ENCODE measurements at regions not wholly inside any gene's neighbourhood (a gene's known extent, or its start where the extent isn't known, plus 50 kb on each side); places are given as distances from the start of the nearest gene placed in this dataset.

- no peaks in the 10 kb centered on the region for H3K4me1 ChIP-seq
- H3K27me3 ChIP-seq (ENCODE audit: low read depth), result no peaks in the 10 kb centered on the region
- H3K4me3 ChIP-seq, result no peak overlapping the region
- no peaks in the 10 kb centered on the region for H3K36me3 ChIP-seq
- intact Hi-C loops (cut with DNase I), result no loop called here
- DNase-seq, result no peak
- H3K9me3 ChIP-seq, result no peaks in the 10 kb centered on the region
- H3K27ac ChIP-seq, result no peak overlapping the region
- no peak for ATAC-seq
- TF ChIP-seq CTCF (IDR thresholded peaks at IDR 0.05), result no peak
Observed at GRCh38 chr13:66189986-66190385, 1040.2 kb downstream of the PCDH9 start.

- intact Hi-C loops (cut with DNase I), result no loop called here
Observed at GRCh38 chr13:66180836-66181235, 1049.3 kb downstream of the PCDH9 start.

GRCh38 chr13:66171920-66172319, 1058.2 kb downstream of the PCDH9 start:
- ATAC-seq (no peak), DNase-seq (no peak)
- intact Hi-C loops (cut with DNase I), result no loop called here
- no peak overlapping the region for H3K27ac ChIP-seq
- no peak overlapping the region for H3K4me3 ChIP-seq
- H3K9me3 ChIP-seq, result no peaks in the 10 kb centered on the region
- no peaks in the 10 kb centered on the region for H3K27me3 ChIP-seq (ENCODE audit: low read depth)
- TF ChIP-seq CTCF (IDR thresholded peaks at IDR 0.05), result no peak
- no peaks in the 10 kb centered on the region for H3K4me1 ChIP-seq
- H3K36me3 ChIP-seq, result no peaks in the 10 kb centered on the region

More at GRCh38 chr13:66180836-66181235, 1049.3 kb downstream of the PCDH9 start:
- DNase-seq, result no peak
- Histone ChIP-seq H3K27ac (no peak overlapping the region), H3K9me3 (no peaks in the 10 kb centered on the region), H3K36me3 (no peaks in the 10 kb centered on the region), H3K4me1 (no peaks in the 10 kb centered on the region), H3K27me3 (ENCODE audit: low read depth) (no peaks in the 10 kb centered on the region), H3K4me3 (no peak overlapping the region)
- no peak for TF ChIP-seq CTCF (IDR thresholded peaks at IDR 0.05)
- ATAC-seq, result no peak

GRCh38 chr13:66162470-66162869, 1067.7 kb downstream of the PCDH9 start:
- no peak overlapping the region for H3K4me3 ChIP-seq
- no peak overlapping the region for H3K27ac ChIP-seq
- H3K9me3 ChIP-seq, result no peaks in the 10 kb centered on the region
- no peak for TF ChIP-seq CTCF (IDR thresholded peaks at IDR 0.05)
- no peaks in the 10 kb centered on the region for H3K27me3 ChIP-seq (ENCODE audit: low read depth)
- no peak for ATAC-seq
- H3K4me1 ChIP-seq, result no peaks in the 10 kb centered on the region
- no peak for DNase-seq
- no peaks in the 10 kb centered on the region for H3K36me3 ChIP-seq
- intact Hi-C loops (cut with DNase I), result no loop called here

GRCh38 chr13:66159511-66159910, 1070.6 kb downstream of the PCDH9 start:
- H3K36me3 ChIP-seq, result no peaks in the 10 kb centered on the region
- no peak overlapping the region for H3K27ac ChIP-seq
- no peaks in the 10 kb centered on the region for H3K9me3 ChIP-seq
- intact Hi-C loops (cut with DNase I), result no loop called here
- no peaks in the 10 kb centered on the region for H3K27me3 ChIP-seq (ENCODE audit: low read depth)
- ATAC-seq, result no peak
- DNase-seq, result no peak
- no peak for TF ChIP-seq CTCF (IDR thresholded peaks at IDR 0.05)
- H3K4me1 ChIP-seq, result no peaks in the 10 kb centered on the region
- H3K4me3 ChIP-seq, result no peak overlapping the region

GRCh38 chr13:66154976-66155375, 1075.2 kb downstream of the PCDH9 start:
- DNase-seq (no peak), ATAC-seq (no peak)
- H3K27me3 ChIP-seq (ENCODE audit: low read depth), result no peaks in the 10 kb centered on the region
- intact Hi-C loops (cut with DNase I), result no loop called here
- TF ChIP-seq CTCF (IDR thresholded peaks at IDR 0.05), result no peak
- H3K4me1 ChIP-seq, result no peaks in the 10 kb centered on the region
- no peak overlapping the region for H3K27ac ChIP-seq
- H3K4me3 ChIP-seq, result no peak overlapping the region
- H3K36me3 ChIP-seq, result no peaks in the 10 kb centered on the region
- H3K9me3 ChIP-seq, result no peaks in the 10 kb centered on the region

Measured in lower lobe of right lung (tissue), 2 donors.